Activated CD4-positive, alpha-beta T cell treated with anti-CD3 and anti-CD28 coated beads for 48 hours (primary cell): ENCODE measurements at regions not wholly inside any gene's neighbourhood (a gene's known extent, or its start where the extent isn't known, plus 50 kb on each side); places are given as distances from the start of the nearest gene placed in this dataset.

Source experiments
- DNase-seq: peaks from one replicate; pipeline ENCODE4 v3.0.0-alpha.2; 2020

DNA sequence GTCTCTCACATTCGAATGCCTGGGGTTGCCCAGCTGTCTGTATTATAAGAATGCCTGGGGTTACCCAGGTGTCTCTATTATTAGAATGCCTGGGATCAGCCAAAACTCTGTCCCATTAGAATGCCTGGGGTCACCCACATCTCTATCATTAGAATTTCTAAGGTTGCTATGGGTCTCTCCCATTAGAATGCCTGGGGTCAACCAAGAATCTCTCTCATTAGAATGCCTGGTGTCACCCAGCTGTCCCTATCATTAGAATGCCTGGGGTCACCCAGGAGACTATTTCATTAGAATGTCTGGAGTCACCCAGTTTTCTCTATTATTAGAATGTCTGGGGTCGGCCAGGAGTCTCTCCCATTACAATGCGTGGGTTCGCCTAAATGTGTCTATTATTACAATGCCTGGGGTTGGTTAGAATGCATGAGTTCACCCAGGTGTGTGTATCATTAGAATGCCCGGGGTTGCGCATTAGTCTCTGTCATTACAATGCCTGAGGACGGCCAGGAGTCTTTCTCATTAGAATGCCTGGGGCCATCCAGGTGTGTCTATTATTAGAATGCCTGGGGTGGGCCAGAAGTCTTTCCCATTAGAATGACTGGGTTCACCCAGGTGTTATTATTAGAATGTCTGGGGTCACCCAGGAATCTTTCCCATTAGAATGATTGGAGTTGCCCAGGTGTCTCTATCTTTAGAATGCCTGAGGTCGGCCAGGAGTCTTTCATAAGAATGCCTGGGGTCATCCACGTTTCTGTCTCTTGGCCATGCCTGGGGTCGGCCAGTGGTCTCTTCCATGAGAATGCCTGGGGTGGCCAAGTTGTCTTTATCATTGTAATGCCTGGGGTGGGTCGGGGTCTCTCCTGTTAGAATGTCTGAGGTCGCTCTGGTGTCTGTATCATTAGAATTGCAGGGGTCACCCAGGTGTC, 59.6 kb downstream of the RNF187 start:
- no peak for DNase-seq

DNA sequence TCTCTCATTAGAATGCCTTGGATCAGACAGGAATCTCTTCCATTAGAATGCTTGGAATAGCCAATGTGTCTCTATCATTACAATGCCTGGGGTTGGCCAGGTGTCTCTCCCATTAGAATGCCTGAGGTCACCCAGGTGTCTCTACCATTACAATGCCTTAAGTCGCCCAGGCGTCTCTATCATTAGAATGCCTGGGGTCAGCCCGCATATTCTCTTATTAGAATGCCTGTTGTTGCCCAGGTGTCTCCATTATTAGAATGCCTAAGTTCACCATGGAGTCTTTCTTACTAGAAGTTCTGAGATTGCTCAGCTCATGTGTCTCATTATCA, 60.2 kb downstream of the RNF187 start:
- no peak for DNase-seq

DNA sequence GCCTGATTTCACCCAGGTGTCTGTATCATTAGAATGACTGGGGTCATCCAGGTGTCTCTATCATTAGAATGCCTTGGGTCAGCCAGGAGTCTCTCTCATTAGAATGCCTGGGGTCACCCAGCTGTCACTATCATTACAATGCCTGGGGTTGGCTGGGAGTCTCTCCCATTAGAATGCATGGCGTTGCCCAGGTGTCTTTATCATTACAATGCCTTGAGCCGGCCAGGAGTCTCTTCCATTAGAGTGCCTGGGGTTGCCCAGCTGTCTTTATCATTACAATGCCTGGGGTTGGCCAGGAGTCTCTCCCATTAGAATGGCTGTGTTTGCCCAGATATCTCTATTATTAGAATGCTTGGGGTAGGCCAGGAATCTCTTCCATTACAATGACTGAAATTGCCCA, 61.6 kb downstream of the RNF187 start:
- DNase-seq = no peak

DNA sequence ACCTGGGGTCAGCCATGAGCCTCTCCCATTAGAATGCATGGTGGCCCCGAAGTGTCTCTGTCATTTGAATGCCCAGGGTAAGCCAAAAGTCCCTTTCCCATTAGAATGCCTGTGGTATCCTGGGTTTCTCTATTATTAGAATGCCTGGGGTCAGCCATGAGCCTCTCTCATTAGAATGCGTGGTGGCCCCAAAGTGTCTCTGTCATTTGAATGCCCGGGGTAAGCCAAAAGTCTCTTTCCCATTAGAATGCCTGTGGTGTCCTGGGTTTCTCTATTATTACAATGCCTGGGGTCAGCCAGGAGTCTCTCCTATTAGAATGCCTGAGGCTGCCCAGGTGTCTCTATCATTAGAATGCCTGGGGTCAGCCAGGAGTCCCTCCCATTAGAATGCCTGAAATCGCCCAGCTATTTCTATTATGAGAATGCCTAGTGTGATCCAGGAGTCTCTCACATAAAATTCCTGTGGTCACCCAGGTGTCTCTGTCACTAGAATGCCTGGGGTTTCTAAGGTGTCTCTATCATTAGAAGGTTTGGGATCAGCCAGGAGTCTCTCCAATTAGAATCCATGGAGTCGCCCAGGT, 65.5 kb downstream of the RNF187 start:
- no peak for DNase-seq

DNA sequence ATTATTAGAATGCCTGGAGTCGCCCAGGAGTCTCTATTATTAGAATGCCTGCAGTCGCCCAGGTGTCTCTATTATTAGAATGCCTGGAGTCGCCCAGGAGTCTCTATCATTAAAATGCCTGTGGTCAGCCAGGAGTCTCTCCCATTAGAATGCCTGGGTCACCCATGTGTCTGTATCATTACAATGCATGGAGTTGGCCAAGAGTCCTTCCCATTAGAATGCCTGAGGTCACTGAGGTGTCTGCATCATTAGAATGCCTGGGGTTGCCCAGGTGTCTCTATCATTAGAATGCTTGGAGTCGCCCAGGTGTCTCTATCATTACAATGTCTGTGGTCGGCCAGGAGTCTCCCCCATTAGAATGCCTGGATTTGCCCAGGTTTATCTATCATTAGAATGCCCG, 66.9 kb downstream of the RNF187 start:
- no peak for DNase-seq

DNA sequence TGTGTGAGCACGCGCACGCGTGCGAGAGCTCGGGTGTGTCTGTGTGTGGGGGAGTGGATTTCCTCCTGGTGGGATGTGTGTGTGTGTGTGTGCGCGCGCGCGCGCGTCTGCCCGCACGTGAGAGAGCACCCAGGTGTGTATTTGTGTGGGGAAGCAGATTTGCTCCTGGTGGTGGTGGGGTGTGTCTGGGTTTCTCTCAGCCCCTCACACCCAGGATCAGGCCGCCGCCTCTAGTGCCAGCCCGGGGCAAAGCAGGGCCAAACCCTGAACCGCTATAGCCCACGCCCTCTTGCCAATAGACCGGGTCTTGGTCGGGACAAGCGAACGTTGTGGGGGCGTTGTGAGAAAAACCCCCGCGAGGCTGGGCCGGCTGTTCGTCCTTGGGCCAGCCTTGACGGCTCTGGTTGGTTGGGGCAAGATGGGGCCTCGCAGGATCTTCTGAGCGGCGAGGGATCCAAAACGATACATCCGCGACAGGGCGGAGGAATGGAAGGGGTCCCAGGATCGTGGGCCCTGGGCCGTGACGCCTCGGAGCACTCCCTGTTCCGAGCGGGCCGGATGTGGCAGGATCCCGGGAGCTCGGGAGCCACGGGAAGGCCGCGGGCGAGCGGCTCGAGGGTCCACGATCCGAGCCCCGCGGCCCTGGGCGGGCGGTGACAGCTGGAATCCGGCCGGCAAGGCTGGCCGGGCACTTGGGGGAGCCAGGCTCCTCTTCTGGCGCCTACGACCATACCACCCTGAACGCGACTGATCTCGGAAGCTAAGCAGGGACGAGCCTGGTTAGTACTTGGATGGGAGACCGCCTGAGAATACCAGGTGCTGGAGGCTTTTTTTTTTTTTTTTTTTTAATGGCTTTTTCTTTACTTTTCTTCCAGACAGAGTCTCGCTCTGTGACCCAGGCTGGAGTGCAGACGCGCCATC, 68.2 kb downstream of the RNF187 start:
- peak; percentile 32 for DNase-seq

DNA sequence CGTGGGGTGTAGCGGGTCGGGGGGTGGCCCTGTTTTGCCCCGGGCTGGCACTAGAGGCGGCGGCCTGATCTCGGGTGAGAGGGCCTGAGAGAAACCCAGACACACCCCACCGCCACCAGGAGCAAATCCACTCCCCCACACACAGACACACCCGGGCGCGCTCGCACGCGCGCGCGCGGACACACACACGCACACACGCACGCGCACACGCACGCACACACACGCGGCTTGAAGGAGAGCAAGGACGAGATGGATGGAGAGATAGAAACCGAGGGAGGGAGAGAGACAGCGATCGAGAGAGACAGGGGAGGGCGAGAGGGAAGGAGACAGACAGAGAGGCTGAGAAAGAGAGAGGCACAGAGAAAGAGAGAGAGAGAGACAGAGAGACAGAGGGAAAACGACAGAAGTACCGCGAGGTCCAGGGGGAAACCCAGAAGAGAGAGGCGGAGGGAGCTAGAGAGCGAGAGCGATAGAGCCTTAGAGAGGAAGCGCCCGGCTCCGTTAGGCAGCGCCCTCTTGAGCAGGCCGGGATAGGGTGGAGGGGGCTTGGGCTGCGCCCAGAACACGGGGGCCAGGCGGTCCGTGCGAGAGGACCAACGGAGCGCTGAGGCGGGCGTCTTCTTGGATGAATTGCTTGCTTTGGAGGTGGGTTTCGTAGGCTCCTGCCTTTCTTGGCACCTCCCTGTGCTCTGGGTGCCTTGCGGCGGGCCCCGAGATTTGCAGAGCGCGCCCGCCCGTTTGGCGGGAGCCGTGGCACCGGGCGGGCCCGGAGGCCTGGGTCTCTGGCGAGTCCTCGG, 69.7 kb downstream of the RNF187 start:
- peak; percentile 32 for DNase-seq
